SHP77 treated with DMSO at 0.1 percent for 48 hours (cell line): ENCODE measurements at regions not wholly inside any gene's neighbourhood (a gene's known extent, or its start where the extent isn't known, plus 50 kb on each side); places are given as distances from the start of the nearest gene placed in this dataset.
"Not testable (repeated sequence)": the region's sequence is repeated elsewhere in the genome, so short reads cannot be mapped to it uniquely, and the experiment has no call there.

ENCODE experiments used
- DNase-seq: peaks from one replicate; lab custom pipeline; 2025; lab: John Stamatoyannopoulos, UW

DNA sequence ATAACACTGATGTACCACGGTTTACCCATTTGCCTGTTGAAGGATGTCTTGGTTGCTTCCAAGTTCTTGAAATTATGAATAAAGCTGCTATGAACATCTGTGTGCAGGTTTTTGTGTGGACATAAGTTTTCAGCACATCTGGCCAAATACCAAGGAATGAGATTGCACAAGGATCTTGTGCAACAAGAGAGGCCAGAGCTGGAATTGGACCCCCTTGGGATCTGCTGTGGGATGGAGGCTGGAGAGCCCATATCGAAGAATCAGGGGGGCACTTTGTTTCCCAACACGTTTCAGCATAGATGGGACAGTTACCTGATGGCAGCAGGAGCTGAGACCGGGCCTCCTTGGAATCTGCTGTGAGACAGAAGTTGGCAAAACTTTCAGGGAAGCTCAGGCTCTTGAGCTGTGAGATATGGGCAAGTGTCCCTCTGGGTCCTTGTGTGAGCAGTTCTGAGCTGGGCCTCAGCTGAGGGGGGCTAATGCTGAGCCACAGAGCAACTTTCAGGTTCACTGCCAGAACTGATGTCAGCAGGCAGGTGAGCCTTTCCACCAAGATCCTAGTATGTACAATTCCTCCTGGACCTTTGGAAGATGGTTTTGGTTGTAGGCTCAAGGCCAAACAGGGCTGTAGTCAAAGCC, 115.2 kb upstream of the RAB18 start:
- DNase-seq, result no peak

DNA sequence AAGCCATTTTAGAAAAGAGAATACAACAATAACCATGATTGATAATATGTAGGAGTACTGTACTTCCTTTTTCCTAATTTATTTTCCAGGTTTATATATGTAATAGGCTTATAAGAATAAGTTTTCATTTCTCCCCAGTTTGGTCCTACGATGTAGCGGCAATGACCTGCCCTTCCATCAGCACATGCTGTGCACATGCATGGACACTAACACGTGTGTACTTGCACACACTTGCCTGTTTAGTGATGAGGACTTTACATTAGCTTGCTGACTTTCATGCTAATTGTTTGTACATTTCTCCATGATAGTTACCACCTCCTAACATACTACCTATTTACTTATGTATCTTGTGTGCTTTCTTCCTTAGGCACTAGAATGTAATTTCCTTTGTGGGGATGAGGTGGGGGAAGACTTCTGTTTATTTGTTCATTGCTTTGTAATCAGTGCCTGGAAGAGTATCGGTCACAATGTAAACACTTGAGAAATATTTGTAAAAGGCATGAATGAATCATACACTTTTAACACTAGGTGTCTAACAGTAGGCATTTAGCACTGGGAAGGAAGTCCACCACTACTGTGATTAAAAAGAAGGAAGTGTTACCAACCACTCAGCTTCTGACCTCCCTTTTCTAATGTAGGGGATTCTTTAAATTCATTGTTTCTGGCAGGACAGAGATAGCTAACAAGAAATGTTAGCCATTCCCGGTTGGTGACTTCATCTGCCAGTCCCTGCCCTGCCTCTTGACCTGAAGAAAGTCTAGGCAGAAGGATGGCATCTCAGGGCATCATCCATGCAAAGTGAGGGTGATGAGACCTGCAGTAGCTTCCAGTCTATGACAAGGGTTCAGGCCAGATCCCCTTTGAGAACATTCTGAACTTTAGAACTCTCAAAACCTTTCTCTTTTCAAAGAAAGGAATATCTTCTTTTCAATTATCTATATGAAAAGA, 120.2 kb upstream of the RAB18 start:
- DNase-seq, result peak; percentile 14

DNA sequence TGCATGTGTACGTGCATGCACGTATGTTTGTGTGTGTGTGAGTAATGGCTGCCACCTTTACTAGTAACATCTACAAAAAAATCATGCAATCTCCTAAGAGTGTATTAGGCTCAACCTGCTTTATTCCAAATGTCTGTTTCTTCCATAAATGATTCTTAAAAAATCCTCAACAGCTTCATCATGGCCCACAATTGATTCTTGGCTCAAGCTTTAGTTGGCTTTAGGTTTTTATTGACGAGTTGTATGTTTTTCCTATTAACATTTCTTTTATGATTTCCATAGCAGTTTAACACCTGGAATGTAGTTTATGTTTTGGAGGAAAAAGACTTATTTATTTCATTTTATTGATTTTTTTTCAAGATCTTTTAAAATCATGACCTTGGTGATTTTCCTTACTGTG, 121.9 kb upstream of the RAB18 start:
- DNase-seq, result no peak

DNA sequence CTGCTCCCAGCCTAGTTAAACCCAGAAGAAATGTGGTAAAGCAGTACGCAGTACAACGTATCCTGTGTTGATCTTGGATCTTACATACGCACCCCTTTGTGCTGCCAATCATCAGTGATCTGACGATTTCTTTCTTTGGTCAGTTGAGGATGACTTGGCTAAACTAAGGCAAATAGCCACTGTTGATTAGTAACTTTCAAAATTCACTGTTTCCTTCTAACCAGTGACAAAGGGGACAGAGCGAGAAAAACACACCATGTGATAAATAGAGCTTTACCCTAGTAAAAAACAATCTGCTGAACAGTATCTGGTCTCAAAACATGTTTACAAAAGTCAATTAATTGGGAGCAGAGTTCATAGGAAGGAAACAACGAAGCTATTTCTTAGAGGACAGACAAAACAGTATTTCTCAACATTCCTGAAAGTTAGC, 123.2 kb upstream of the RAB18 start:
- no peak for DNase-seq

DNA sequence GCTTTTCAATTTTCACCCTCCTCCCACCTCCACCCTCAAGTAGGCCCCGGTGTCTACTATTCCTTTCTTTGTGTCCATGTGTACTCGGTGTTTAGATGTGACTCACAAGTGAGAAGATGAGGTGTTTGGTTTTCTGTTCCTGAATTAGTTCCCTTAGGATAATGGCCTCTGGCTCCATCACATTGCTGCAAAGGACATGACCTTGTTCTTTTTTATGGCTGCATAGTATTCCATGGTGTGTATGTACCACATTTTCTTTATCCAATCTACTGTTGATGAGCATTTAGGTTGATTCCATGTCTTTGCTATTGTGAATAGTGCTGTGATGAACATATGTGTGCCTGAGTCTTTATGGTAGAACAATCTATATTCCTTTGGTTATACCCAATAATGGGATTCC, 125.1 kb upstream of the RAB18 start:
- DNase-seq, result not testable (repeated sequence)

DNA sequence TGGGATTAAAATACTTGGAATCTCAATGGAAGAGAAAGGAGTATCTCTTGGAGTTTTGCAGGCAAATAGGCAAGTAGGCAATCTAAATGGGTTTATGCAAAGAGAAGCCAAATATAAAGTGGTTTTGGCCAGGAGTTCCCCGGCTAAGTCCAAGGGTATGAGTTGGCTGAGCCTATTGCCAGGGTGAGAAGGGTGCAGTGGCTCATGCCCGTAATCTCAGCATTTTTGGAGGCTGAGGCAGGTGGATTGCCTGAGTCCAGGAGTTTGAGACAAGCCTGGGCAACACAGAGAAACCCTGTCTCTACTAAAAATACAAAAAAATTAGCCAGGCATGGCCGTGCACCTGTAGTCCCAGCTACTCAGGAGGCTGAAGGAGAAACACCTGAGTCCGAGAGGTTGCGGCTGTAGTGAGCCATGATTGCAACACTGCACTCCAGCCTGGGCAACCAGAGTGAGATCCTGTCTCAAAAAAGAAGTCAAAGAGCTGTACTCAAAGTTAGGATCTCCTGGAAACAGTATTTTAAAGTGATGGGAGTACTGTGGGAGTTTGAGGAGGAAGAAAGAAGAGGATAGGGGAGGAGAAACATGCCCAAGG, 130.4 kb upstream of the RAB18 start:
- no peak for DNase-seq

DNA sequence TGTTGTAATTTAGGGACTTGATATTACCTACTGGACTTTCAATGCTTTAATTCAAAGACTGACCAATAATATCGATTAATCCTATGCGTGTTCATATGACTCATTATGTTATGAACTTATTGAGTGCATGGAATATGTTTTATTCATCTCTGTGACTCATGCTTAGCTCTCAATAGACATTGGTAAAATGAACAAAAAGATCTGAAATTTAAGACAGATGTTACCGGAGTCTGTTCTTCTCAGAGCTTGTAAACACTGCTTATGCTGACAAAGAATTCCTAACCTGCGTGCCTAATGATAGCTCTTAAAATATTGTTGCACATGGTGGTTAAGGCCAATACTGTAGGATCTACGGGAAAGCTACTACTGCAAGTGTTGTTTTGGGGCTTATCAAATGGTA, 131.5 kb upstream of the ACBD5 start:
- no peak for DNase-seq

DNA sequence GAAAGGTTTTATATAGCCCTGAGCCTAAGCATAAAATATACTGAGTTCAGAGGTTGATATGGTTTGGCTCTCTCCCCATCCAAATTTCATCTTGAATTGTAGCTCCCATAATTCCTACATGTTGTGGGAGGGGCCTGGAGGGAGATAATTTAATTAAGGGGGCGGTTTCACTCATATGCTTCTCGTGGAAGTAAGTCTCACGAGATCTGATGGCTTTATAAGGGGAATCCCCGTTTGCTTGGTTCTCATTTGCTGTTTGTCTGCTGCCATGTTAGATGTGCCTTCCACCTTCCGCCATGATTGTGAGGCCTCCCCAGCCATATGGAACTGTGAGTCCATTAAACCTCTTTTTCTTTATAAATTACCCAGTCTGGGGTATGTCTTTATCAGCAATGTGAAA, 130.8 kb upstream of the ACBD5 start:
- DNase-seq, result not testable (repeated sequence)

DNA sequence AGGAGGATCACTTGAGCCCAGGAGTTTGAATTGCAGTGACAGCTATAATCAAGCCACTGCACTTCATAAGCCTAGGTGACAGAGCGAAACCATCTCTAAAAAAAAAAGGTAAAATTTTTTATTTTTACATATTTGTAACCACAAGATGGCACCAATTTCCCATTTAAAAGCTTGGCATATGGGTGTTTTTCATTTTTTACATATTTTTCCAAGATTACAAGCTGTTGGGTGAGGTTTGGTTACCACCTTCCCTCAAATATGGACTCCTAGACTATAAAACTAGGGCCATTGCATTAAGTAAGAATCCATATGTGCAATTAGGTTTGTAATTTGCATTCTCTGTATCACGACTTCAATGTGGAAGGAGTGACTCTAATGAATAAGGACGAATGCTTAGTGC, 129.3 kb upstream of the ACBD5 start:
- no peak for DNase-seq

DNA sequence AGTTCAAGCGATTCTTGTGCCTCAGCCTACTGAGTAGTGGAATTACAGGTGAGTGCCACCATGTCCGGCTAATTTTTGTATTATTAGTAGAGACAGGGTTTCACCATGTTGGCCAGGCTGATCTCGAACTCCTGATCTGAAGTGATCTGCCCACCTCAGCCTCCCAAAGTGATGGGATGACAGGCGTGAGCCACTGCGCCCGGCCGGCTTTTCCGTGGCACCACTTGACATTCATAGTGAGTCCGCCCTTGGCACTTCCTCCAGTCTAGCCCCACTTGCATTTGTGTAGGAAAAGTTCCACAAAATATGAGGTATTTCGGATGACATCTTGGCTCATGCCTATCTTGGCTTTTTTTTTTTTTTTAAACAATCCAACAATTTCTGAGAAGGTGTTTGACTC, 128.1 kb upstream of the ACBD5 start:
- no peak for DNase-seq

DNA sequence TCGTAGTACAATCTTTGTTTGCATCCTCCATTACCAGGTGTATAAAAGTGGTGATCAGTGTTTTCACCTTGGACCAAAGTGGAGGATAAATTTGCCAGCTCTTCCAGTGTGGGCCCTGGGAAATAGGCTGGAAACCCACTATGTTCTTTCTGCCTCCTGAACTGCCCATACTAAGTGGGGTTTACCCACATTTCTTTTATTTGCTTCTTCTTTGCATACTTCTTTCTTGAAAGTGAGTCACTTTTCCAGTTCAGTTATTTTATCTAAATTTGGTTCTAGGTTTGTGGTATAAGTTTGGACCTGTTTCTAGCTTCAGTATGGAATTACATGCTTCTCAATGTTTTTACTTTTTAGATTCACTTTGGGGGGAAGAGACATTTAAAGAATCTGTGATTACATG, 126.2 kb upstream of the ACBD5 start:
- no peak for DNase-seq

DNA sequence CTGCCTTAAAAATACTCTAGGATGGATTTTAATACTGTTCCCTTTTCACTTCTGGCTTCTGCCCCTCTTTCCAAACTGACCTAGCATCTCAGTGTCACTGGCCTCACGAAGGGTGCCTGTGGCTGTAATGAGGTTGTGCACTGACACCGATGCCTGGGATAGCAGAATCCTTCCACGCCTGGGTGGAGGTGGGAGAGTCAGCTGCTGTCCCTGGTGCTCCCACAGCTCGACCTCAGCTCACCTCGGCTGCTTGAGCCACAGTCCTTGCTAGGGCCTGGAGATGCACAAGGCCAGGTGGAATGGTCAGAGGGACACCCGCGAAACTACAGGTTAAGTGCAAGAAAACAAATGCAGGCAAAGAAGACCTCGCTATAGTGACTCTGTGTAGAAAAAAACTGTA, 123.4 kb upstream of the ACBD5 start:
- DNase-seq, result no peak

DNA sequence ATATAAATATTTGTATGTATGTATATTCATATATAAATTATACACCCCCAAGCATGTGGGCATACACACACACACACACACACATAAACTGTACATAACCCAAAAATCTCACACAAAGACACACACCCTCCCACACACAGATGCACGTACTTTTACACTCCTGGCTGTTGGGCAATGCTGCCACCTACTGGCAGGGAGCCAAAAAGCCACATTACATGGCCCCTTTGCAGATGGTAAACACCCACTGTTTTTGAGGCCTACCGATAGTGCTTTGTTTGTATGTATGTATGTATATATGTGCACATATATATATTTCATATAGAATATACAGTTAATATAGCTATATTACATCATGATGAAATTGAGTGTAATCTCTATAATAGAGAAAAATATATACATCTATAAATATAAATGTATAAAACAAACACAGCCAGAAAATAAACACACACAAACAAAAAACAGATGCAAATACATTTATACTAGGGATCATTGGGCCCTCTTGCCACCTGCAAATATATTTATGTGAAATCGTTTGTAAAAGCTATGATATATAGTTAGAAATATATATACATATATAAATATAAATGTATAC, 120.1 kb upstream of the ACBD5 start:
- DNase-seq, result peak; percentile 64

DNA sequence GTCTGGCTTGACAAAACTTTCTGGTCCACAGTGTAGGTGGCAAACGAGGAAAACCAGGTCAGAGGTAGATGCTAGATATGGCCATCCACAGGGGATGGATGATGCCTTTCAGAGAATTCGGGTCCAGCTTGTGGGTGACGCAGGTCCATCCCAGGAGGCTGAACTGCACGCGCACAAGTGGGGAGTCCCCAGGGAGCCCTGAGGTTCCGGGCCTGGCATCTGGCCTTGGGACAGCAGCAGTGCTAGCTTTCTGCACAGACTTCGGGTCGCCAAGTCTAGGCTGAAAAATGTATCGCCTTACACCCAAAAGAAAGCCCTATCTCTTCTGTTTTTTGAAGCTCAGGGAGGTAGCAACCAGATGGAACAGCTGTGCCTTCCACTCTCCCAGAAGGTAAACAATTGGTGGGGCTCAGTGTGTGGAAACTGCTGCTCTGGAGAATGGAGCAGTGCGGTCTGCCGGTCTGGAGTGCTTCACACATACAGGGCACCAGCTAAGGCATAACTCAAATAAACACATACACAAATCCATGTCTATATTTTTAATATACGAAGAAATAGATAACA, 119.3 kb upstream of the ACBD5 start:
- DNase-seq, result no peak

DNA sequence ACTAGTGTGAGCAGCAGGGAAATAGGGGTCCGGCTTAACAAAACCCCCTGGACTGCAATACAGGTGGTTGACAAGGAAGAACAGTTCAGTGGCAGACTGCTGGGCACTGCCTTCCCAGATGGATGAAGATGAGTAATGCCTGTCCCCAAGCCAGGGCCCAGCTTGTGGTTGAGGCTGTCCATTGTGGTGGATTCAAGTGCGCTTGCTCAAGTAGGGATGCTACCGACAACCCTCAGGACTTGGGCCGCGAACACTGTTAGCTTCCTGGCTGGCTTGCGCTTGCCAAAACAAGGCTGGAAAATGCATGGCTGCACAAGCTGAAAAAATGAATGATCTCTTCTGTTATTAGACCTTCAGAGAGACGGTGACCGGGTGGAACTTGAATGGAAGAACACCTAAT, 116.1 kb upstream of the ACBD5 start:
- no peak for DNase-seq

DNA sequence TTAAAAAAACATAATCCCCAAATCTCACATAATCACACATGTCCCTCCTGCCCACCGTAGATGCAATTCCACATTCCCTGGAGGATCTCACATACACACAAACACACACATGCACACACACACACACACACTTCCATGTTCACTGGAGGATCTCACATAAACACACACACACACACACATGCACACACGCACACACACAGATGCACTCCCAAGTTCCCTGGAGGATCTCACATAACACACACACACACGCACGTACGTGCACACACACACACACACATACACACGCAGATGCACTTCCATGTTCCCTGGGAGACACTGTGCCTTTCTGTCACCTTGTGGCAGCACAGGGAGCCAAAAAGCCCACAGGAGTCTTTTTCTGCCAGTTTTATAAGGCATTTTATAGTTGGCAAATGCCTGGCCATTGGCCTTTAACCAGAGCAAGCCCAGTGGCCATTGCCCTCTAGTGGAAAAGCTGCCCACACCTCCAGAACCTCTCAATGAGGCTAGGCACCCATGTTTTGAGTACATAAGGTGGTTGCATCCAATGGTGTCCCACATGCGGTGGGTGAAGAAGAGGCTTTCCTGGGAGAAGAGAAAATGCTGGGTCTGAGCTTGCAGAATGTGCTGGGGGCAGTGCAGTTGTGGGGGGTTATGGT, 115.4 kb upstream of the ACBD5 start:
- DNase-seq, result no peak

DNA sequence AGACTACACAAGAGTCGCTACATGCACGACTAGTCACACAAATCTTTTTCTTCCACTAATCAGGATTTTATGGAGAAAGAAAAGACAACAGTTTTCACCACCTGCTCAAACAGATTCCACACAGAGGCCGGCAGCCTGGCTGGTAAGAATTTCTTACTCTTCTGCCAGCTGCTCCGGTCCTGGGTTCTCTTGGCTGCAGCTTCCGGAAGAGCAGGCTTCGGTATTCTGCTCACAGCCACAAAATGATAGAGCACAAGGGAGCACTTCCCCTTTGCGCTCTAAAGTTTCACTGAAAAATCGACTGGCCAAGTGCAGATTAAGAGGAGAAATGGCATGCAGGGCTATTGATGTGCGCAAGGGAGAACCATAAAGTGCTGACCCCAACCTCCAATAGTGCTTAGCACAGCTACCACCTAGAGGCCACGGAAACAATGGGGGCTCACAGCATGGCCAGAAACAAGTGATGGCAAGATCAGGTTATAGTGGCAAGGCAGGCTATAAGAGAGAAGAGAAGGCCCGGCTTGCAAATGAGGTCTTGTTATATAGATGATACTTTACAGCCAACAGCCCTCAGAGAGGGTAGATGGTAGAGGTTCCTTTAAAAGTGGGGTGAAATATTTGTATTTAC, 114.2 kb upstream of the ACBD5 start:
- DNase-seq, result not testable (repeated sequence)

DNA sequence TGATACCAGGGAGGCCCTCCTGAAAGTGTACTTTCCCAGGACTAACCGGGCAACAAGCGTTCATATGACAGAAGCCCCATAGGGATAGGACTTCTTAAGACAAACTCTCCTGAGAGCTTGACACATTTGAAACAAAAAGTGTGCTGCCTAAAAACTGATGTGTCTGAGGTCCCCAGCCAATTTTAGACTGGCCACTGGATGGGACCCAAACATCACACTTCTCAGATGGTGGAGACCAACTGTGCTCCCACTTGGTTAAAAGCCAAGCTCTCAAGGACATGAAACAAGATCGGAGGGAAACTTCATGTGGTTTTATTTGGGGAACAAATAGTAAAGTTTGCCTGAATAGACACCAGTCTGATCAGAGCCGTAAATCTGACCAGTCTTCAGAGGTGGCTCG, 113.5 kb upstream of the ACBD5 start:
- not testable (repeated sequence) for DNase-seq

DNA sequence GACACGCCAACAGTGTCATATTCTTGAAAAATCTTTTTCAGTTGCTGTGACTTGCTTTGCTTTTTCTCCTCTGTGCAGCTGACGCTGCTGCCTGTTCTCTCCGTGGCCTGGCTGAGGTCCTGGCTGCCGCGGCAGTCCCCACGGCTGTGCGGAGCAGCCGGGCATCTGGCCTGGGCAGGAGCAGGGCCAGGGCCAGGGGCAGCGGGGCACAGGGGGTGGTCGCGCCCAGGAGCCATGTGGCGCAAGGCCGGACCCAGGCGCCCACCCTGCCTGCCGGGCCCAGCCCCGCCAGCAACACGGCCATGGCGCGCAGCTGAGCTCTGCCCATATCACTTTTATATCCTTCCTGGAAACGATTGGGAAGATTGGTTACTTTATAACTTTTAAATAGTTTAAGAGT, 109.4 kb upstream of the ACBD5 start:
- no peak for DNase-seq

DNA sequence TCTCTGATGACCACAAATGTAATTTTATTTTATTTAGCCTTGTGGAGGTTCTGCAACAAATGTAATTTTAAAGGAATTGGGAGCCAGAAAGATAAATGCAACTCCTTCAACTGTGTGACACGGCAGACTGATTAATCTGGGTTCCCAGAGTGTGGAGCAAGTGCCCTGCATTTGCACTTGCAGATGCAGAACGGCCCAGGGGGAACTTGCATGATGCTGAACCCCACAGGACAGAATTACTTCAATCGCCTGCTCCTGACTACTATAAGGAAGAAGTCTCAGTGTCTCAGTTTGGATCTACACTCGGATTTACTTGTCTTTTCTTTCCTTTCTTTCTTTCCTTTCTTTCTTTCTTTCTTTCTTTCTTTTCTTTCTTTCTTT, 107.2 kb upstream of the ACBD5 start:
- not testable (repeated sequence) for DNase-seq

DNA sequence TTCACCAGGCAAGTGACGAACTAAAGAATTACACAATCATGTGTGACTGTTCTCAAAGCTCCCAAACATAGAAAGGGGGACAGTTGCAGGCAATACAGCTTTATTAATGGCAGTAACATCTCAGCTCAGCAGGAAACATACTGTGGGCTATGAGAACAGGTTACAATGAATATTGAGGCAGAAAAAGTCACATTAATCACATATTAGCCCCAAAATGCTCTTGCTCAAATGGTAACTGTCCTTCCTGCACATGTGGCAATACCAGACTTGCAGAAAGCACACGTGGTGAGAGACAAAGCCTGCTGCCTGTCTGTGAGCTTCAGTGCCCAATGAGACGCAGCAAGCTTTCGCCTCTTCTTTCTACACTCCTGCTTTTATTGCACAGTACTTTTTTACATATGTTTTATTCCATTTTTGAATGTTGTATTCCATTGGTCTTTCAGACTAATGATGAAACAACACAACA, 104.9 kb upstream of the ACBD5 start:
- DNase-seq, result no peak
